ENCODE measurements at regions not wholly inside any gene's neighbourhood (a gene's known extent, or its start where the extent isn't known, plus 50 kb on each side); places are given as distances from the start of the nearest gene placed in this dataset.

GRCh38 chr3:168817177-168817576 lies 721.5 kb upstream of the GOLIM4 start:
- 66% methylated on average over 4 of the region's 4 CpGs for WGBS (ENCODE audit: low lambda C conversion rate)
- ChIA-PET POLR2A (no interaction called here), CTCF (interaction anchor here (1.8 kb wide), 1 partner anchor 30 kb away, joined by 10 read pairs; no protein-coding TSS in a partner anchor)
- H2AFZ ChIP-seq (ENCODE audit: low read depth) = no peak overlapping the region
- H3K27ac ChIP-seq (ENCODE audit: low read depth in 2 of 2, low read length in 1 of 2) = no peak overlapping the region
- no peak for DNase-seq
- no peaks in the 10 kb centered on the region for H3F3A ChIP-seq (replicated peaks; ENCODE audit: insufficient read depth)
- no peak overlapping the region for H3K4me3 ChIP-seq (ENCODE audit: low read depth in 2 of 2, low read length in 1 of 2)
- H3K36me3 ChIP-seq (replicated peaks in 1 of 2; ENCODE audit: control insufficient read depth in 1 of 2, insufficient read depth in 2 of 2, low read length in 1 of 2) = no peaks in the 10 kb centered on the region
- H3K9ac ChIP-seq = no peak overlapping the region
- TF ChIP-seq CTCF (IDR thresholded peaks at IDR 0.05) = no peak
- TF ChIP-seq FOXJ3 (CRISPR knock-in tag; IDR thresholded peaks at IDR 0.05) = no peak
- no peak for TF ChIP-seq ZBTB33 (IDR thresholded peaks at IDR 0.05; ENCODE audit: borderline replicate concordance, low read depth)
- no peak for TF ChIP-seq ELF1 (IDR thresholded peaks at IDR 0.05)
- no peak for TF ChIP-seq EP300 (IDR thresholded peaks at IDR 0.05; ENCODE audit: borderline replicate concordance in 1 of 2, low read depth in 1 of 2, low read length in 1 of 2)
- no peak for TF ChIP-seq NRF1 (IDR thresholded peaks at IDR 0.05; ENCODE audit: low read depth, low read length)
- no peak for TF ChIP-seq EZH2phosphoT487 (IDR thresholded peaks at IDR 0.05; ENCODE audit: borderline replicate concordance, low read depth)
- no peaks in the 10 kb centered on the region; the same call in 1 of the 2 replicates for H3K27me3 ChIP-seq (ENCODE audit: insufficient read depth)
- no peaks in the 10 kb centered on the region for H3K9me3 ChIP-seq
- H3K4me2 ChIP-seq = no peak overlapping the region
- H3K4me1 ChIP-seq (ENCODE audit: control insufficient read depth in 1 of 2, insufficient read depth in 2 of 2, low read depth in 1 of 2, low read length in 1 of 2) = no peaks in the 10 kb centered on the region
- no peaks in the 10 kb centered on the region for H3K79me2 ChIP-seq (ENCODE audit: insufficient read depth)
- no peaks in the 10 kb centered on the region for H3K9me2 ChIP-seq
- H4K20me1 ChIP-seq (ENCODE audit: insufficient read depth) = no peaks in the 10 kb centered on the region

GRCh38 chr3:168815946-168816345 lies 720.2 kb upstream of the GOLIM4 start:
- no peaks in the 10 kb centered on the region; the same call in 1 of the 2 replicates for H3K27me3 ChIP-seq (ENCODE audit: insufficient read depth)
- H3K4me1 ChIP-seq (ENCODE audit: control insufficient read depth in 1 of 2, insufficient read depth in 2 of 2, low read depth in 1 of 2, low read length in 1 of 2) = no peaks in the 10 kb centered on the region
- H3K9me3 ChIP-seq = no peaks in the 10 kb centered on the region
- no peaks in the 10 kb centered on the region for H3K9me2 ChIP-seq
- CTCF ChIA-PET = interaction anchor here (1.1 to 1.8 kb wide), 2 partner anchors 13 to 31 kb away, joined by 3 to 10 read pairs; no protein-coding TSS in a partner anchor
- no peaks in the 10 kb centered on the region for H3K79me2 ChIP-seq (ENCODE audit: insufficient read depth)
- TF ChIP-seq SIN3A (IDR thresholded peaks at IDR 0.05; ENCODE audit: borderline replicate concordance, low read depth, low read length) = no peak
- no peak for TF ChIP-seq GATA2 (CRISPR knock-in tag; IDR thresholded peaks at IDR 0.05)
- TF ChIP-seq RFX5 (IDR thresholded peaks at IDR 0.05; ENCODE audit: low read length) = no peak
- no peak for TF ChIP-seq CHD2 (IDR thresholded peaks at IDR 0.05; ENCODE audit: low read length, partially characterized antibody)
- H3K4me3 ChIP-seq (ENCODE audit: low read depth in 2 of 2, low read length in 1 of 2) = no peak overlapping the region
- H3K36me3 ChIP-seq (replicated peaks in 1 of 2; ENCODE audit: control insufficient read depth in 1 of 2, insufficient read depth in 2 of 2, low read length in 1 of 2) = no peaks in the 10 kb centered on the region
- POLR2A ChIA-PET = no interaction called here
- H3K4me2 ChIP-seq = no peak overlapping the region
- H3F3A ChIP-seq (replicated peaks; ENCODE audit: insufficient read depth) = no peaks in the 10 kb centered on the region
- H4K20me1 ChIP-seq (ENCODE audit: insufficient read depth) = no peaks in the 10 kb centered on the region
- no peak overlapping the region for H3K9ac ChIP-seq
- WGBS (ENCODE audit: low lambda C conversion rate) = 35% methylated on average over 2 of the region's 2 CpGs
- H3K27ac ChIP-seq (ENCODE audit: low read depth in 2 of 2, low read length in 1 of 2) = no peak overlapping the region
- no peak for DNase-seq
- H2AFZ ChIP-seq (ENCODE audit: low read depth) = no peak overlapping the region

Data from SK-N-SH (cell line).